Activated naive CD4-positive, alpha-beta T cell treated with anti-CD3 and anti-CD28 coated beads, Interleukin-2, amount 50 U/mL, for 16 hours (primary cell): ENCODE measurements at regions not wholly inside any gene's neighbourhood (a gene's known extent, or its start where the extent isn't known, plus 50 kb on each side); places are given as distances from the start of the nearest gene placed in this dataset.
"Not testable (repeated sequence)": the region's sequence is repeated elsewhere in the genome, so short reads cannot be mapped to it uniquely, and the experiment has no call there.

Experiments
- DNase-seq: peaks from one replicate; pipeline ENCODE4 v3.0.0-alpha.2; 2020

DNA sequence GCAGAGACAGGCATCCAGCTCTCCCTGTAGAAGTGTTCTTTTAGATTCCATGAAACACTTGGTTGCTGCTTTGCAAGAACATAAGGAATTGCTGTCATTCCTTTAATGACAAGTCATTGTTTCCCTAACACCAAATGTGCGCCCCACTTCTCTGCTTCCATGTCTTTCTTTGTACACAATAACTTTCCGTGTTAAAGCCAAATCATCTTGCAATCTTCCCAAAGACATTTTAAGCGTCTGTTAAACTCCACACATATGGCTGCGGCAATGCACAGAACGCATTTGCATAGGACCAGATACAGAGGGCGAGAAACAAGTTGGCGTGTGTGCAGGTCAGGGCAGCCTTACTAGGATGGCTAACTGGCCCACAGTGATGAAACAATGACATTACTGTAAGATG lies 399.3 kb upstream of the PRKCQ start:
- no peak for DNase-seq

DNA sequence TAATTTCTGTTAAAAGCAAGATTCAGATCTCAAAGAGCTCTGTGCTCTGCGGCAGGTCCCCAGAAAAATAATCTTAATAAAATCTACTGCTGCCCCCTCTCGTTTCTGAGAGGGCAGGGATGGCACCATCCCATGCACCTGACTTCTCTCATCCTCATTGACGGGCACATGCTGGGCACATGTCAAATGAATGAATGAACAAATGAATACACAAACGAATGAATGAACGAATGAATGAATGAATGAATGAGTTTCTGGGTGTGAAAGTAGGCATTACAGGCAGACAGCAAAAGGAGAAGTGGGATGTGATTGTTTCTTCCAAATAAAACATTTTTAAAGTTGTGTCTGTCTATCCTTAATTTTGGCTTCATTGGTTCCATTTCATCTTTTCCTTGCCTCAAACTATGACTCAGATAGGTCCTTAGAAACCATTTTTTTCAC lies 398.1 kb upstream of the PRKCQ start:
- DNase-seq, result no peak

DNA sequence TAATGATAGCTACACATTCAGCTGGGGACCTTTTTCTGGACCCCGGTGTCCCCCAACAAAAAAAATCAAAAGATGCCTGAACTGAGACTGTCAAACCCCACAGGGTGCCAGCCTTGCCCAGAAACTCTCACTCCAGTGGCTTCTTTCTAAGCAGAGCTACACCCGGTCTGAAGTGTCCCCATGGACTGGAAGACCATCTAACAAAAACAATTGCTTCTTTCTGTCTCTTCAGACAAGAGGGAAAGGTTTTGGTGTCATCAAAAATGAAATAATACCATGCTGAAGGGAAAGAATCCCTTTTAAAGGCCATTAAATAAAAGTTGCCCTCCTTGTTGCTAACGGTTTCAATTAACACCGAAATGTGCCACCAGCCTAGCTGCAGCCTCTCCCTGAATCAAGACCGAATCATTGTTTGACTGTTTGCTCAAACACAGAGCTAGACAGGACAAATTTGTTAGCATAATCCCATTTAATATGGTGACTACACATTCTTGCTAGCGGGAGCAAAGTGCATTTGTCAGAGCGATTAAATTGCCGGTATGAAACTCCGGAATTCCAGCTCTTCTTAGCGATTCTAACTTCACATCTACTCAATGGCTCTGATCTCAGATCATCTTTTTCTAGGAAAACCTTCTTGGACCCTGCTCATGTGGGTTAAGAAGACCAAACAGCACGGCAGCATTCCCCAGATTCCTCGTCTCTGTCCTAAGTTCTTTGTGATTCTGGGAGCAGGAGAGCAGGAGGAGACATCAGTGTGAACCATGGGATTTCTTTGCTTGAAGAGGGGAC lies 397.5 kb upstream of the PRKCQ start:
- no peak for DNase-seq

DNA sequence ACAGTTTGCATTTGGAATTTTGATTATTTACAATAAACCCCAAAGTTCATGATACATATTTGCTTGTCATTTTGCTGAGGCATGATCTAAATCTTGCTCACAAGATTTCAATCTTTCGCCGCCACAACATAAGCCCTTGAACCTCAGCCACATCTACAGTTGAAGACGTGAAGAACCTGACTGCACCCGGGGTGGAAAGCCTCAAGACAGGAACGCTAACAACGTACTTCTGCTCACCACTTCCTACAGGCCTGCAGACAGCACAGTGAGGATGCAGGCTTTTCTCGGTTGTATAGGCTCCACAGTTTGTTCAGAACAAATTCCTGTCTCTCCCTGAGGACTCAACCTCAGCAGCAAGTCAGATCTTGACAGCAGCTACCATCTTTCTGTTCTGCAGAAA lies 393.8 kb upstream of the PRKCQ start:
- no peak for DNase-seq

DNA sequence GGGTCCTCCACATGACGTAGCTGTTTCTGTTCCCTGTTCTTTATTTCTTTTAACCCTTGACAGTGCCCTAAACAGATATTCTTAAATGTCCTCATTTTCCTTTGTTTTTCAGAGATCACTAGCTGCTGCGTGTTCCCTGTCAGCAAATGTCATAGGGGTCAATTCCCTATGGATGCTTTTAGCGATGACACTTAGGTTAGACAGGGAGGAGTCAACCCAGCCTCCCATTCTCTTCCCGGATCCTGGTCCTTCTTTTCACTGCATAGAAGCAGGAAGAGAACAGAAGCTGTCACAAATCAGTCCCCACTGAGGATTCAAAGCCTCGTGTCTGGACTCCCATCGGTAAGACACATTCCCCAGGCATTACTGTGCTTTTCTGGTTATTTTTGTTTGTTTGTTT lies 392.1 kb upstream of the PRKCQ start:
- no peak for DNase-seq

DNA sequence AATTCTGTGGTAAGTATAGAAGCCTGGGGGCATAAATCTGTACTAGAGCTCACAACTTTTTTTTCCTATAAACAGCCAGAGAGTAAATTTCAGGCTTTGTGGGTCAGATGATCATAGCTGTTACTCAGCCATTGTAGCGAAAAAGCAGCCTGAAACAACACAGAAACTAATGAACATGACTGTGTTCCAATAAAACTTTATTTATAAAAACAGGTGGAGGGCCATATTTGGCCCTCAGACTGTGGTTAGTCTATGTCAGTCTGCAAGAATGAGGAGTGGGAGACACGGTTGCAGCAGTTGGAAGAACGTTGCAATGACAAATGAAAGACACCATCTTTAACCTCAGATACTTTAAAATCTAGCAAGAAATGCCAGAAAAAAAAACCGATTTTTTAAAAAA lies 389.6 kb upstream of the PRKCQ start:
- no peak for DNase-seq

GRCh38 chr10:6964543-6964942 lies 384.5 kb upstream of the PRKCQ start:
- DNase-seq, result no peak

- DNase-seq, result no peak
Observed at GRCh38 chr10:6962576-6962975, 382.5 kb upstream of the PRKCQ start.

GRCh38 chr10:6958711-6959110 lies 378.6 kb upstream of the PRKCQ start:
- no peak for DNase-seq

DNA sequence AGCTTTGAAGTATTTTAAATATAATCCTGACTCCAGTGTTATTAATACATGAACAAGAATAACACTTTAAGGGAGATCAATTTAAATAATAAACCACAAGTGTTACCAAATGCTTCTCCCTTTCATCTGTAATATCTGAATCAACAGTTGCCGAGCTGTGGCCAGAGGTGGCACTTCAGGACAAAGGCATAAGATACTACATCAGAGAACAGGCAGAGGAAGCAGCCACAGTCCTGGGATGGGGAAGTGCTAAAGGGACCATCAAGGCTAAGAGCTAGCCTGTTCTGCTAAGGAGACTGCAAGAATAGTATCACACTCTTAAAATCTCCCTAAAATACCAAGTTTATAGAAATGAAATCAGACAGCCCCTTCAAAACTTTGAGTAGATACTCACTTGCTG lies 378.2 kb upstream of the PRKCQ start:
- DNase-seq, result no peak

DNA sequence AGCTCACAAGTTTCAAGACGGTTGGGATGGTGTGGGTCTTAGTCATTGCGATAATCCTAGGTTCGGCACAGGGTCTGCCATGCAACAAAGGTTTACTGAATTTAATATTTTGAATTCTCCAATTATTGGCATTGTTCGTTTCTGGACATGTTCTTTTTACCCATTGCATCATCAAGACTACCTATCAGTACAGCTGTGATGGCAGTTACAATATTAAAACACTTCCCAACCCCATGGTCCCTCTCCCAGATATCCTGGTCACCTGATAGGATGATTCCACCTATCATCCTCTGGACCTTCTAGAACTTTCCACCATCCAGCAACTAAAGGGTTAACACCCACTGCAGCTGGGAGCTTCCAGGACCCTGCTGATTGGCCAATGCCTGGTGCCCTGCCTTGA lies 377.8 kb upstream of the PRKCQ start:
- DNase-seq, result no peak

DNA sequence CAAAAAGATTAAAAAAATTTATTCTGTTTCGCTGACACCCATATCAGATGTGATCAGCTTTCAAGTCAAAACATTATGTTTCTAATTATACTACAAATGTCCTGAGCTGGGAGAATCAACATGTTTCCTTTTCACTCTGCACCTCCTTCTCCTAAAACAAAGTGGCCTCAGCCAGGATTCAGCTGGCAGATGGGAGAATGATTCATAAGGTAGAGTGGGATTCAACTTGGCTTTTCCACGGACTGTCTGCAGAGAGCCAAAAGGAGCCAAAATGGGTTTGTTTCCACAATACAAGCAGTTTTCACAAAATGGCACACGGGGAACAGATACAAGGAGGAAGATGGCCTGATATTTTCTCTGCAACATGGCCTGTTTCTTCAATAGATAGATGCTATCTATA lies 376.5 kb upstream of the PRKCQ start:
- DNase-seq, result no peak

- DNase-seq, result no peak
Observed at GRCh38 chr10:6953271-6953801, 373.3 kb upstream of the PRKCQ start.

DNA sequence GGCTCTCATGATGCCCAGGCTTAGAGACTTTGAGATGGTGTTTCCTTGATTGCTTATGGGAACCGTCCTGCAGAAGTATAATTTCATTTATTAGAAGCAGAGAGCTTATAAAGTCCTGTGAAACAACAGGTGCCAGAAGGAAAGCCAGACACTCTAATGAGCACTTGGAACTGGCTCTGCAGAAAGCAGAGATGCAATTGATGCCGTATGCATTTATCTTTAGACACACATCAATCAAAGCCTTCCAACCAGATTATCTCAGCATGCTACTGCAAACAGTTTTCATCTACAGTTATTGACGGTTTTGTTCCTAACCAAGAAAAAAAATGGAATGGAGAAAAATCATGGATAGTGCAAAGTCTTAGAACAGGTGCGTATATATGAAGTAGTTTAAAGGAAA lies 371.7 kb upstream of the PRKCQ start:
- DNase-seq, result no peak

DNA sequence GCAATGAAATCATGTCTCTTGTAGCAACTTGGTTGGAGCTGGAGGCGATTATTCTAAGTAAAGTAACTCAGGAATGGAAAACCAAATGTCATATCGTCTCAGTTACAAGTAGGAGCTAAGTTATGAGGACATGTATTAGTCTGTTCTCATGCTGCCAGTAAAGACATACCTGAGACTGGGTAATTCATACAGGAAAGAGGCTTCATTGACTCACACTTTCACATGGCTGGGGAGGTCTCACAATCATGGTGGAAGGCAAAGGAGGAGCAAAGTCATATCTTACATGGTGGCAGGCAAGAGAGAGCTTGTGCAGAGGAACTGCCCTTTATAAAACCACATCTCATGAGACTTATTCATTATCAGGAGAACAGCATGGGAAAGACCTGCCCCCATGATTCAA lies 370.1 kb upstream of the PRKCQ start:
- no peak for DNase-seq

- no peak for DNase-seq
Observed at GRCh38 chr10:6944436-6944835, 364.4 kb upstream of the PRKCQ start.

- DNase-seq, result no peak
Observed at GRCh38 chr10:6938384-6938783, 358.3 kb upstream of the PRKCQ start.

DNA sequence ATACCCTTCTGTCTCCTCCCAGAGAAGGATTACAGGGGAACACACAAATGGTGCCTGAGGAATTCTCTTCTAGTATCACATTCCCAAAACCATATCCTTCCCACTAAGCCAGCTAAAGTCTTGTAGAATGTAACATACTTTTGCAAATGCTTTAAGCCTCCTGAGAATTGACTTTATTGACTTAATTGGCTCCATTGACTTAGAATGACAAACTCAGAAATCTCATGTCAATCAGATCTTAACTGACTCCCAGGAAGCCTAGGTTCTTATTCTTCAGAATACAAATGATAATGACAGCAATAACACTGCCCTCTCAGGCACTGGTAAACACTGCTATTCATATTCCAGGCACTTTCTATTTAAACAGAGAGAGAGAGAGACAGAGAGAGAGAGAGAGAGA lies 356.9 kb upstream of the PRKCQ start:
- DNase-seq, result no peak

DNA sequence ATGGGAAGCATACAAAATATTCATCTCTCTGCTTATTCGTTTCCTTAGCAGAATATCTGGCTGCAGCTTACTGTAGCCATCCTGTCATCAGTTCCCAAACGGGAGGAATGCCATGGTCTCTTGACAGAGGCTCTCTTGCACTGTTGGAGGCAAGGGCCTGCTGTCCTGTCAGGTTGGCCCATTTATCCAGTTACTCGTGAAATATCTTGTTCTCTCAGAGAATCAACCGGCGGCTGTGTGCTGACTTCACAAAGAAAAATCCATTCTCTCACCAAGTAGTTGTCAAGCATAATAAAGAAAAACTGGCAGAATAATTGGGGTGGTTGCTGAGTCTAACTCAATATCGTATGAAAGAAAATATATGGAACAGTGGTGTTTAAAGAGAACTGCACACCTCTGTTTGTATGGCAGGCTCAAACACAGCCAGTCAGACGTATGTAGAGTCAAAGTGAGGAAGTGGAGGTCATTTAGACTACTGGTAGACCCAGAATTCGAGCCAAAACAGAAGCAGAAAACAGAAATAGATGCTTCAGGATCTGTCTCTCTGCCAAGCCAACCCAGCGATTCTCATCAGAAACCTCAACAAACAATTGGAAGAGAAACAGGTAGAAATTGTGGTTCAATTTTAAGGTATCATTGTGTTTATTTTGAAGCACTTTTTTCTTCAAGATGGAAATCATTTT lies 349.2 kb upstream of the PRKCQ start:
- DNase-seq, result no peak

DNA sequence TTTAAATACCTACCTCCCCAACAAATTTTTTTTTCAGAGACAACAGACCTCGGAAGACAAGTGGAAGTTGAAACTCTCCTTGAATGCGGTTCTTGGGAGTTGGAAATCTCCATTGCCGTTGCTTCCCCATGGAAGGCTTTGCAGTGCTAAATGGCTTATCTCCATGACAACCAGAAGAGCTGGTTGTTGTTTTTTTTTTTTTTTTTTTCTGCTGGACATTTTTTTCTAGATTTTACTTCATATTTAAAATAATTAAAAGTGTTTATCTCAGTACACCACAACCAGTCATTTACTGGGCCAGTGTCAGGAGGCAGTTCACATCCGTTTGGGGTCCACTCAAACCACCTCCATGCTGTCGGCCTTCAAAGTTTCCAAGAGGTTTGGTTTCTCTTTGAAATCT lies 348.5 kb upstream of the PRKCQ start:
- DNase-seq, result no peak

DNA sequence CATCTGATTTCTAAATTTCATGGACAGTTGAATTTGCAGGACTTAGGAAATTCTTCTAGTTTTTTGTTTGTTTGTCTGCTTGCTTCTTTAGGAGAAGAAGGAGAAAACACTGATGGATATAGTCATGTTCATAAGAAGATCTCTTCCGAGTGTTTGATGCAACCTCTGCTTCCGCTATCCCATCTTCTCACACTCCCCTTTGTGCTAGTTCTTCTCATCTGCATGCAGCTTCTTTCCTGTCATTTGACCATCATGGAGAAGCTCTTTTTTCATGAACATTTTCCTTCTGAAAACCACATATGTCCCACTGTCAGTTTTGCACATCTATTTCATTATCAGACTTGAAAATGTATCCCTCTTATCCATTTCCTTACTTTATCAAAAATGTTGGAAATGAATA lies 346.9 kb upstream of the PRKCQ start:
- DNase-seq, result no peak

DNA sequence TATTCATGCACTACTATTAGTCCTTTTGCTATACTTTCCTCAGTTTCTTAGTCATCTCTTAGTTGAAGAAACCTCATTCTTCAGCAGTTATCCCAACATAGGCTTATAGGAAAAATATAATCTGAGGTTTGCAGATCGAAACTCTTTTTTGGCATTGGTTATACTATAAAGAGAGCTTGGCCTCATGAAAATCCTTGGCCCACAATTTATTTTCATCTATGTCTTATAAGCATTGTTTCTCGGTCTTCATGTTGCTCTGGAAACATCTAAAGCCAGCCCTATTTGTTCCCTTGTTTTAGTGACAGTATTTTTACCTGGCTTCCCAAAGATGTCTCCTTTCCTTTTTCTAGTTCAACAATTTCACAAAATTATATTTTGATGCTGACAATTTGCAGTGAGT lies 345.1 kb upstream of the PRKCQ start:
- no peak for DNase-seq

DNA sequence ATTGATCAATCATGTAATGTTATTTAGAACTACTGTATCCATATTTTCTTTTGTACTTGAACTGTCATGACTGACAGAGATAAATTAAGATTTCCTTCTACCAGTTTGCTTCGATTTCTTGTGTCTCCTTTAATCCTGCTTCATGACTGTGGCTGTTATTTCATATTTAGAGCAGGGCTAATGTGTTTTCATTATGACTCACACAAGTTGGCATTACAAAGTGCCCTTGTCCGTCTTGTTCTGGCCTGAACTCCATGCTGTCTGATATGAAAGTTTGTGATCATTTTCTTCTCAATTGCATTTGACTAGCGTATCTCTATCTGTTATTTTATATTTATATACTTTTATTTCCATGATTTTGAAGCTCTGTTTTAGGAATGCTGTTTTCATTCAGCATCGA lies 344.1 kb upstream of the PRKCQ start:
- DNase-seq, result no peak

DNA sequence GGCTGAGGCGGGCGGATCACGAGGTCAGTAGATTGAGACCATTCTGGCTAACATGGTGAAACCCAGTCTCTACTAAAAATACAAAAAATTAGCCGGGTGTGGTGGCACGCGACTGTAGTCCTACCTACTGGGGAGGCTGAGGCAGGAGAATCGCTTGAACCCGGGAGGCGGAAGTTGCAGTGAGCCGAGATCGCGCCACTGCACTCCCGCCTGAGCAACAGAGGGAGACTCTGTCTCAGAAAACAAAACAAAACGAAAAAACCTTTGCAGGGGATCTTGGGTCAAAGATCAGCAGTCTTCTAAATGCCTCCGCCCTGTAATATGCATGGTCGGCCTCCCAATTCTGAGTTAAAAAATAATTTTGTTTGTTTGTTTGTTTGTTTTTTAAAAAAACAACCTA lies 340.9 kb upstream of the PRKCQ start:
- DNase-seq, result not testable (repeated sequence)
